Endometrium (tissue), 2 donors: ENCODE measurements at regions not wholly inside any gene's neighbourhood (a gene's known extent, or its start where the extent isn't known, plus 50 kb on each side); places are given as distances from the start of the nearest gene placed in this dataset.

Source experiments
- FAIRE-seq: peaks from 2 replicates; lab custom pipeline; 2012; peaks lifted over from hg19 to GRCh38; lab: Jason Lieb, UNC
- donor health status: control.
- donor health status: control.

DNA sequence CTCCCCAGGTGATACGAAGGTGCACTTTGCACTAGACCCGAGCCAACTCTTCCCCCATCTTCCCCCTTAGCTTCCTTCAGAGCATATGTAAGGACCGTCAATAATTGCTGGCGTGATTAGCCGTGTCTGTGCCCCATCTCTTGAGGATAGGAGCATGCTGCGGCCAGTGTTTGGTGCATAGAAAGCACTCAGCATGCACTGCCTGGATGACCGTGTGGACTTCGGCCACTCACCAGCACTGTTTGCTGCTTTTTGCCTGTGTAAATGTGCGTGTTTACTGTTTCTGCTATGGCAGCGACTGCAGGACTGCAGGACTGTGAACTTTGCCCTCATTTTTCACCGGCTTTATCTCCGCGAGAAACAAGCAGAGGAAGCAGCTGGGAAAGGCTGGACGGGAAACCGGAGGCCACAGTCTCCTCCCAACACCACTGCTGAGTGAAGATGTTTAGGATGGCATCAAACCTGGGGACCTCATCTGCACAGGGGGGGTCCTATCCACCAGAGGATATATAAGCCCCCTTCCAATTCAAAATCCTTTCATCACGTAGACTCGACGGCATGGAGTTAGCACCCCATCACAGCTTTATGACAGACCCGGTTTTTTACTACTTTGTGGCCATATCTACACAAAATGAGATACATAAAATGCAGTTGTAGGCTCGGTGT is 150.6 kb upstream of the AFDN start:
- no peak for FAIRE-seq

DNA sequence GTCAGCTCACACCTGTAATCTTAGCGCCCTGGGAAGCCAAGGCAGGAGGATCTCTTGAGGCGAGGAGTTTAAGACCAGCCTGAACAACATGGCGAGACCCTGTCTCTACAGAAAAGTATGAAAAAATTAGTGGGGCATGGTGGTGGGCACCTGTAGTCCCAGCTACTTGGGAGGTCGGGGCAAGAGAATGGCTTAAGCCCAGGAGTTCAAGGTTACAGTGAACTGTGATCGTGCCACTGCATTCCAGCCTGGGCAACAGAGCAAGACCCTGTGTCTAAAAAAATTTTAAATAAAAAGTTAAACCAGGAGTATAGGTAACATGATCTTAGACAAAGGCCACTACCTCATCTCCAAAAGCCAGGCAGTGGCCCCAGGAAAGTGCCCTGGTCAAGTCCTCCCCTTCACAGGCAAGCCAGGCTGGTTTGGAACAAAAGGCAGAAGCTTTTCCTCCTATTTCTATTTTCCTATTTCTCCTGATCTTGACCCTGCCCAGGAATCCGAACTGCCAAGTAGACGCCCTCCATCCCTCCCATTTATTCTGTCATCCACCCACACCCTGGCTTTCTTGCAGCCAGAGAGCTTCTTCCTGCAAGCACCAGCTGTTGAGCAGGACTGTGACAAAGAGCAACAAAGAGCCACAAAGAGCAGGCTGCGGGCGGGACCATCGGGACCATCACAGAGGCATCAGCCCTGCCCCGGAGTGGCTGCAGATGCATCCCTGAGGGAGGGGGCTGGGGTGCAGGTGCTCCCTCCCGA is 149.9 kb upstream of the AFDN start:
- no peak for FAIRE-seq

- no peak for FAIRE-seq
Measured at GRCh38 chr6:167677422-167677789, 149.3 kb upstream of the AFDN start.

GRCh38 chr6:167678102-167679101 is 148.3 kb upstream of the AFDN start:
- no peak for FAIRE-seq

GRCh38 chr6:167679122-167679736 is 147.5 kb upstream of the AFDN start:
- FAIRE-seq: no peak

GRCh38 chr6:167679790-167680604 is 146.7 kb upstream of the AFDN start:
- FAIRE-seq: no peak

- FAIRE-seq: no peak
Measured at GRCh38 chr6:167680605-167681149, 146.0 kb upstream of the AFDN start.

DNA sequence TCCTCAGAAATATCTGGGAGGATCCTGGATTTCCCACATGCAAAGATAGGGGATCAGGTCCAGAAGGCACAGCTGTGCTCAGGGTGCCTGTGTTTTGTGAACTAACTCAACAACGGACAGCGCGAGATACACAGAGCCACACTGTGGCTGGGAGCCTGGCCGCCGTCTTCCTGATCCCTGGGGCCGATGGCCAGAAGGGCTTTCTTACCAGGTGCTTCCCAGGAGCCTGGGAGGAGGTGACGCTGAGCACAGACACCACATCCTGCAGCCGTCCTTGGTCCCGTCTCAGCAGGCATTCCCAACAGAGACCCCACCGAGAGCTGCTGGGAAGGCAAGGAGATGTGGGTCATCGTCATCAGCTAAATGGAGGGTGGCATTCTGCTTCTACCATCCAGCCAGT is 144.6 kb upstream of the AFDN start:
- no peak for FAIRE-seq

DNA sequence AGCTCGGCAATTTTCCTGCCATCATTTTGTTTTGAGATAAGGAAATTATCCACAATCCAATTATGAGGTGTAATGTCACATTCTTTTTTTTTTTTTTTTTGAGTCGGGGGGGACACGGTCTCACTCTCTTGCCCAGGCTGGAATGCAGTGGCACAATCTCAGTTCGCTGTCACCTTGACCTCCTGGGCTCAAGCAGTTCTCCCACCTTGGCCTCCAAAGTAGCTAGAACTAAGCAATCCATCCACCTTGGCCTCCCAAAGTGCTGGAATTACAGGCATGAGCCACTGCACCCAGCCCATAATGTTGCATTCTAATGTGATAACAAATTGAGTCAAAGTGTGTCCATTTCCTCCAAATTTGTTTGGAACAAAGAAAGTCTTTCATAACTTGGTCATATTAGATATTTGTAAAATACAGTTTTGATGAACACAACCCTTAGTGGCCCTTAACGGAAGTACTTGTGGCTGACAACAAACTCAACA is 144.1 kb upstream of the AFDN start:
- FAIRE-seq: no peak

- FAIRE-seq: no peak
Measured at GRCh38 chr6:167683028-167683862, 143.5 kb upstream of the AFDN start.

DNA sequence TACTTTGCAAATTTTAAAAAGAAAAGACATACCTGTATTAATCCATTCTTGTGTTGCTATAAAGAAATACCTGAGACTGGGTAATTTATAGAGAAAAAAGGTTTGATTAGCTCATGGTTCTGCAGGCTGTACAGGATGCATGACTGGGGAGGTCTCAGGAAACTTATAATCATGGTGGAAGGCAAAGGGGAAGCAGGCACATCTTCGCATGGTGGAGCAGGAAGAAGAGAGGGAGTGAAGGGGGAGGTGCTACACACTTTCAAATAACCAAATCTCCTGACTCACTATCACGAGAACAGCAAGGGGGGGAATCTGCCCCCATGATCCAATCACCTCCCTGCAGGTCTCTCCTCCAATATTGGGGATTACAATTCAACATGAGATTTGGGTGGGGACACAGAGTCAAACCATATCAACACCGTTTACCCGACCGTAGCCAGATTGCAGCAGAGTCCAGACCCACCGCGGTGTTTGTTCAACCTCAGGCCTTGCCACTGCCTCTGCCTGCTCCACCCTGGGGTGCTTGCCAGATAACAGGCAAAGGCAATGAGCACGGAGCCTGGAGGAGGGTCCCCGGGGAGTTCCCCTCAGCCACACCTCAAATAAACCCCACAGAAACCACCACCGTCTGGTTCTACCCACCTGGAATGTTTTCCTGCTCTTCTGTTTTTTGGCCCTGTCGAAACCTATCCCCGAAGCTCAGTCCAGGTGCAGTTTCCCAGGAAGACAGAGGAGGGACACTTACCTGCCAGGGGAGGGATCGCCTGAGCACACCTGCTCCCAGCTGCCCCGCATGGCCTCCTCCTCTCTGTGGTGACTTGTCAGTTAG is 142.2 kb upstream of the AFDN start:
- no peak for FAIRE-seq

- FAIRE-seq: no peak
Measured at GRCh38 chr6:167685654-167686053, 141.1 kb upstream of the AFDN start.

DNA sequence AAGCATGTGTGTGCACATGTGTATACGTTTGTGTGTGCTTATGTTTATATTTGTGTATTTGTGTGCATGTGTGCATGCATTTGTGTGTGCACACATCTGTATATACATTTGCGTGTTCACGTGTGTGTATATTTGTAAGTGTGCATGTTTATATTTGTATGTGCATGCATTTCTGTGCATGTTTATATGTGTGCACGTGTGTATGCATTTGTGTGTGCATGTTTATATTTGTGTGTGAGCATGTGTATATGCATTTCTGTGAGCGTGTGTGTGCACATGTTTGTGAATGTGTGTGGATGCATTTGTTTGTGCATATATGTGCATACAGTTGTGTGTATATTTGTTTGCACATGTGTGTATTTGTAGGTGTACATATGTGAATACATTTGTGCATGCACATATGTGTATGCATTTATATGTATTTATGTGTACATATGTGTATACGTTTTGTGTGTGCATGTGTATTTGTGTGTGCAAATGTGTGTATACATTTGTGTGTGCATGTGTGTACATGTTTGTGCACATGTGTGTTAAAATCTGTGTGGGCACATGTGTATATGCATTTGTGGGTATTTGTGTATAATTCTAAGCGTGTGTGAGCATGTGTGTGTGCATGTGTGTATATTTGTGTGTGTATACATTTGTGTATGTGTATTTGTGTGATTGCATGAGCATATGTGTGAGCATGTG is 140.4 kb upstream of the AFDN start:
- no peak for FAIRE-seq

GRCh38 chr6:167687116-167687725 is 139.5 kb upstream of the AFDN start:
- FAIRE-seq: no peak

- no peak for FAIRE-seq
Measured at GRCh38 chr6:167688123-167688522, 138.6 kb upstream of the AFDN start.

DNA sequence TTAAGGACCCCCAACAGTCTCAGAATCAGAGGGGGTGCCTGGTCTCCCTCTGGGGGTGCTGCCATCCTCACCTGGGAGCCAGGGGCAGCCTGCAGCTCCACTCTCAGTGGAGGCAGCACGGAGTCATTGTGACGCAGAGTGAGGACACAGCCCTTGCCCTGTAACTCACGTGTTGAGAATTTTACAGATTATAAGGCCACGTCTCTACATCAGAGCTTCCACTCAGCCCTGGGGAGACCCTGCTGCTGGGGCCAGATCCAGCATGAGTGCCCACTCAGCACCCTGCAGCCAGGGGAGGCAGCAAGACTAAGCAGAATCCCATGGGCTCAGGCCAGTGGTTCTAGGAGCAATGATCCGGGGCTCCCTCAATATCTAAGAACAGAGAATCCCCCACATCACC is 137.4 kb upstream of the AFDN start:
- FAIRE-seq: no peak

GRCh38 chr6:167689751-167690150 is 137.0 kb upstream of the AFDN start:
- no peak for FAIRE-seq
